ENCODE measurements at regions not wholly inside any gene's neighbourhood (a gene's known extent, or its start where the extent isn't known, plus 50 kb on each side); places are given as distances from the start of the nearest gene placed in this dataset.

DNA sequence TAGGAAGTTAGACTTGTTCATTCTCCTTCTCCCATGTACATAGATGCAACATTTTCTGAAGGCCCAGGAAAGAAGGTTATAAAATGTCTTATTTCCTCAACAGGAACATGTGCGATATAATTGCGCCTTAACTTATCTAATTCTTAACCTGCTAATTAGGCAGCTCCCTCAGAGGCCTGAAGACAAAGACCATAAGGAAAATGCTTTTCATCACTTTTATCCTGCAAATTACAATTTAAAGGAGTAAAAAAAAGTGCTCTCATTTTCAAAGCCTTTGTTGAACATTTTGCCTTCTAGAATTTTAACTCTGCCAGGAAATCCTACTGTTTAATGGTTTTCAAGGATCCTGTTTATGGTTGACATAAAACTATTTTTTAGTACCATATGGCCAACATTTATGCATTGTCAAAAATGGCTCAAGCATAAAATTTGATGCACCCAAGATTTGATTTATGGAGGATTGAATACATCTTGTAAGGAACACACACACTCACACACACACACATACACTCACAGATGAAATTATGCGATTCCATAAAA is 660.4 kb upstream of the TMEM132C start:
- ATAC-seq (no peak), FAIRE-seq (no peak), DNase-seq (ENCODE audit: low read depth, low spot score) (no peak)
- no peak overlapping the region for H3K27ac ChIP-seq (ENCODE audit: control insufficient read depth, insufficient read depth)
- TF ChIP-seq, protein P1, sequence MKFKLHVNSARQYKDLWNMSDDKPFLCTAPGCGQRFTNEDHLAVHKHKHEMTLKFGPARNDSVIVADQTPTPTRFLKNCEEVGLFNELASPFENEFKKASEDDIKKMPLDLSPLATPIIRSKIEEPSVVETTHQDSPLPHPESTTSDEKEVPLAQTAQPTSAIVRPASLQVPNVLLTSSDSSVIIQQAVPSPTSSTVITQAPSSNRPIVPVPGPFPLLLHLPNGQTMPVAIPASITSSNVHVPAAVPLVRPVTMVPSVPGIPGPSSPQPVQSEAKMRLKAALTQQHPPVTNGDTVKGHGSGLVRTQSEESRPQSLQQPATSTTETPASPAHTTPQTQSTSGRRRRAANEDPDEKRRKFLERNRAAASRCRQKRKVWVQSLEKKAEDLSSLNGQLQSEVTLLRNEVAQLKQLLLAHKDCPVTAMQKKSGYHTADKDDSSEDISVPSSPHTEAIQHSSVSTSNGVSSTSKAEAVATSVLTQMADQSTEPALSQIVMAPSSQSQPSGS (IDR thresholded peaks at IDR 0.05; ENCODE audit: low read length), result no peak
- TF ChIP-seq SUPT20H (IDR thresholded peaks at IDR 0.05; ENCODE audit: borderline replicate concordance, control insufficient read depth, low read depth, low read length) (no peak), HDAC2 (IDR thresholded peaks at IDR 0.05) (no peak), HDAC6 (IDR thresholded peaks at IDR 0.05; ENCODE audit: unreplicated experiment) (no peak), KAT2A (conservative IDR thresholded peaks at IDR 0.05; ENCODE audit: control insufficient read depth, low read depth, low read length) (no peak), HCFC1 (IDR thresholded peaks at IDR 0.05; ENCODE audit: low read length) (no peak)
- H3K4me2 ChIP-seq (ENCODE audit: control insufficient read depth, insufficient read depth), result no peak overlapping the region
- intact Hi-C loops (cut with micrococcal nuclease; ENCODE audit: unreplicated experiment) (no loop called here), in situ Hi-C loops (cut with MboI) (no loop called here)
- ChIA-PET RAD21 (ENCODE audit: unreplicated experiment) (no interaction called here), CTCF (no interaction called here), SMC1A (ENCODE audit: uncharacterized antibody, unreplicated experiment) (interaction anchor here (1.0 kb wide), 1 partner anchor 16 kb away, joined by 3 read pairs; no protein-coding TSS in a partner anchor), POLR2A (no interaction called here)
- no TSS peak for BruUV-seq (replicated peaks)
- H3K4me3 ChIP-seq, result no peak overlapping the region
- H3K9ac ChIP-seq (ENCODE audit: control insufficient read depth, insufficient read depth, low read length), result no peak overlapping the region
- no peaks in the 10 kb centered on the region for H3K36me3 ChIP-seq (ENCODE audit: control insufficient read depth in 2 of 2, insufficient read depth in 2 of 2, low read length in 1 of 2)
- H4K20me1 ChIP-seq (ENCODE audit: control insufficient read depth, insufficient read depth), result no peaks in the 10 kb centered on the region
- no peaks in the 10 kb centered on the region for H3K27me3 ChIP-seq (replicated peaks in 1 of 2; ENCODE audit: control insufficient read depth in 2 of 2, insufficient read depth in 2 of 2, low read length in 1 of 2)
- no peaks in the 10 kb centered on the region for H3K79me2 ChIP-seq (ENCODE audit: control insufficient read depth, insufficient read depth, low read length)
- H2AFZ ChIP-seq (ENCODE audit: control insufficient read depth, low read depth, low read length), result no peak overlapping the region
- H3K9me3 ChIP-seq (replicated peaks; ENCODE audit: control insufficient read depth, insufficient read depth, low read length), result no peaks in the 10 kb centered on the region
- no peaks in the 10 kb centered on the region for H3K4me1 ChIP-seq (ENCODE audit: control insufficient read depth, insufficient read depth, low read length)
- 61% methylated on average over 3 of the region's 3 CpGs for WGBS (ENCODE audit: insufficient coverage, insufficient replicate concordance, low lambda C conversion rate, missing lambda C conversion rate)

DNA sequence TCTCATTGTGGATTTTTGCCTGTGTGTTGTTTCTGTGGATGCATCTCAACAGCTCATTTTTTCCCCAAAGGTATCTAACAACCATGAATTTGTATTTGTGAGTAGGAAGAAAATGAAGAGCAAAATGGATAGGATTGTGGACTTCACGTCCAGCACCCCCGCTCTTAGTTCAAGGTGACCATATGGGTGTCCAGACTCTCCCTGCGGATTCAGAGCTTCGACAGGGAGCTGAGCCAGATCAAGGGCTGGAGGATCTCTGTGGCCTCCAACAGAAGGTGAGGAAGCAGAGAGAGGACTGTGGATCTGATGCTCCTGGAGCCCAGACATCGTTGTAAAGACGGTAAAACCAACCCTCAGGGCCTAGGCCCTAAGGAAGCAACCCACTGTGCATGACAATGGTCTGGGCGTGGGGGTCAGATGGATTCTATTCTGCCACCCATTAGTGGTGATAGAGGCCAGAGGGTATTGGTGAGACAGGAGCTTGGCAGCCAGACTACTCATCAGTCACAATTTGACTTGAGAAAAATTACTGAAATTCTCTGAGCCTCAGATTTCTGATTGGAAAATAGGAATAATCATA is 659.7 kb upstream of the TMEM132C start:
- Histone ChIP-seq H3K36me3 (ENCODE audit: control insufficient read depth in 2 of 2, insufficient read depth in 2 of 2, low read length in 1 of 2) (no peaks in the 10 kb centered on the region), H3K27ac (ENCODE audit: control insufficient read depth, insufficient read depth) (no peak overlapping the region), H3K4me3 (no peak overlapping the region), H3K9me3 (replicated peaks; ENCODE audit: control insufficient read depth, insufficient read depth, low read length) (no peaks in the 10 kb centered on the region), H3K4me2 (ENCODE audit: control insufficient read depth, insufficient read depth) (no peak overlapping the region), H3K79me2 (ENCODE audit: control insufficient read depth, insufficient read depth, low read length) (no peaks in the 10 kb centered on the region), H4K20me1 (ENCODE audit: control insufficient read depth, insufficient read depth) (no peaks in the 10 kb centered on the region), H3K4me1 (ENCODE audit: control insufficient read depth, insufficient read depth, low read length) (no peaks in the 10 kb centered on the region), H3K9ac (ENCODE audit: control insufficient read depth, insufficient read depth, low read length) (no peak overlapping the region), H3K27me3 (replicated peaks in 1 of 2; ENCODE audit: control insufficient read depth in 2 of 2, insufficient read depth in 2 of 2, low read length in 1 of 2) (no peaks in the 10 kb centered on the region), H2AFZ (ENCODE audit: control insufficient read depth, low read depth, low read length) (no peak overlapping the region)
- BruUV-seq (replicated peaks), result no TSS peak
- ATAC-seq (no peak), DNase-seq (ENCODE audit: low read depth, low spot score) (no peak), FAIRE-seq (no peak)
- intact Hi-C loops (cut with micrococcal nuclease; ENCODE audit: unreplicated experiment) (no loop called here), in situ Hi-C loops (cut with MboI) (no loop called here)
- RAD21 ChIA-PET (ENCODE audit: unreplicated experiment), result no interaction called here
- SMC1A ChIA-PET (ENCODE audit: uncharacterized antibody, unreplicated experiment), result interaction anchor here (1.0 kb wide), 1 partner anchor 16 kb away, joined by 3 read pairs; no protein-coding TSS in a partner anchor
- WGBS (ENCODE audit: insufficient coverage, insufficient replicate concordance, low lambda C conversion rate, missing lambda C conversion rate), result 41% methylated on average over 7 of the region's 7 CpGs
- POLR2A ChIA-PET, result no interaction called here
- CTCF ChIA-PET, result no interaction called here
- TF ChIP-seq MEF2B (IDR thresholded peaks at IDR 0.05; ENCODE audit: partially characterized antibody, poor library complexity, severe bottlenecking) (no peak), LARP7 (IDR thresholded peaks at IDR 0.05) (no peak), KDM1A (IDR thresholded peaks at IDR 0.05; ENCODE audit: borderline replicate concordance) (no peak), RFX5 (IDR thresholded peaks at IDR 0.05; ENCODE audit: low read depth, low read length) (no peak), STAT3 (IDR thresholded peaks at IDR 0.05; ENCODE audit: low read depth, low read length) (no peak), YBX1 (IDR thresholded peaks at IDR 0.05) (no peak)
- TF ChIP-seq, protein P2, sequence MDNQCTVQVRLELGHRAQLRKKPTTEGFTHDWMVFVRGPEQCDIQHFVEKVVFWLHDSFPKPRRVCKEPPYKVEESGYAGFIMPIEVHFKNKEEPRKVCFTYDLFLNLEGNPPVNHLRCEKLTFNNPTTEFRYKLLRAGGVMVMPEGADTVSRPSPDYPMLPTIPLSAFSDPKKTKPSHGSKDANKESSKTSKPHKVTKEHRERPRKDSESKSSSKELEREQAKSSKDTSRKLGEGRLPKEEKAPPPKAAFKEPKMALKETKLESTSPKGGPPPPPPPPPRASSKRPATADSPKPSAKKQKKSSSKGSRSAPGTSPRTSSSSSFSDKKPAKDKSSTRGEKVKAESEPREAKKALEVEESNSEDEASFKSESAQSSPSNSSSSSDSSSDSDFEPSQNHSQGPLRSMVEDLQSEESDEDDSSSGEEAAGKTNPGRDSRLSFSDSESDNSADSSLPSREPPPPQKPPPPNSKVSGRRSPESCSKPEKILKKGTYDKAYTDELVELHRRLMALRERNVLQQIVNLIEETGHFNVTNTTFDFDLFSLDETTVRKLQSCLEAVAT (IDR thresholded peaks at IDR 0.05), result no peak
